ENCODE measurements at regions not wholly inside any gene's neighbourhood (a gene's known extent, or its start where the extent isn't known, plus 50 kb on each side); places are given as distances from the start of the nearest gene placed in this dataset.

DNA sequence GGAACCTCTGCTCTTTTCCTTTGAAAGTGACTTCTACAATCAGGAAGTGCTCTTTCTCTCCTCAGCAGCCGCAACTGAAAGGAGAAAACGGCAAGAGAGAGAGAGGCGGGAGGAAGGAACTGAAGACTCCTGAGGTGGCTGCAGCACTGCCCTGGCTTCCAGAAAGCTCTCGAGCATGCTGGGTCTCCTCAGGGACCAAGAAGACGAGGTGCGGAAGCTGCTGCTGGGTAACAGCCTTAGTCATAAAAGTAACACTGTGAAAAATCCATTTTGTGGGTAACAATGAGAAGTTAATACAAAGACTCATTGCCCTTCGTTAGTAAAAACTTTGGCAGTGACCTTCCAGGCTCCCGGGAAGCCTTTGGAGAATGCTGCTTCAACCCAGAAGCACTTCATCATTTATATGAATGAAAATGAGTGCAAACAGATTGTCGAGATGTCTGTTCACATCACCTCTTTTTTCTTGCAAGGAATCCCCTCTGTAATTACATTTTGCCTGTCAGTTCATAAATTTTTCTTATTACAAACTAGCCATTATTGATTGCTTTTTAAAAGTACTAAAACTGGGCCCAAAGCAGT lies 473.4 kb downstream of the SOX6 start:
- DNase-seq: no peak

DNA sequence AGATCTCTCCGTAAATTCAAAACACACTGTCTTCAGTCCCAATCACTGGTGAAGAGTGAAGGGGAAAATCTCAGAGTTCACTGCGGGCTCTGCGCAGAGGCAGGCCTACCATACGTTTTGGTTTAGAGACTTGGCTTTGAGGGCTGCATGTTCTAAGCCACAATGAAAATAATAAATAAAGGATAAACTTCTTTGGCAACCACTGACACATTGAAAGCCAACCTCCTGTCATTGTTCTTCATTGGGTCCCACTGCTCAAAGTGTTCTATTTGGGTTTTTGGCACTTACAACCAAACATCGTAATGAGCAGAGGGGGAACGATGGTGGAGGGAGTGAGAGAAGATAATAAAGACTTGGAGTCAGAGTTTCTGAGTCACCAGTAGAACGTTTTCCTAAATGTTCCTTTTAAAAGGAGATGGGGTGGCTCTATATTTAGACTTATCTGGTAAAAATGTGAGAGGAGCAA lies 472.9 kb downstream of the SOX6 start:
- no peak for DNase-seq

DNA sequence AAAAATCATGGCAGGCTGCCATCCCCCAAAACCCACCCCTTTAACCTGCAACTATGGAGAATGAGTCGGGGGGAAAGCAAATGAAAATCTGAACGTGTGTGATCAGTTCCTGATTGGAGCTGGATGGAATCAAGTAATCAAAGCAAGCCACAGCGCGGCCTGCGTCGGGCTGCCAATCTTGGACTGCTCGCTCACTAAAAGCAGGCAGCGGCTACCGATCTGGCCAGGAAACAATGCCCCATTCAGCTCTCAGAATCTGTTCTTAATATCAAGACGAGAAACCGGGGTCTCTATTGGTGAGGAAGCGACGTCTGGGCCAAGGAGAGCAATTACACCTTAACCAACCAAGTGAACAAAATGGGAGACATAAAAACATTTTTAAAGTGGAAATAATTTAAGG lies 472.2 kb downstream of the SOX6 start:
- DNase-seq: no peak

- DNase-seq: no peak
These were observed 471.4 kb downstream of the SOX6 start for GRCh38 chr11:15884777-15885540.

GRCh38 chr11:15885854-15886253 lies 470.5 kb downstream of the SOX6 start:
- no peak for DNase-seq

DNA sequence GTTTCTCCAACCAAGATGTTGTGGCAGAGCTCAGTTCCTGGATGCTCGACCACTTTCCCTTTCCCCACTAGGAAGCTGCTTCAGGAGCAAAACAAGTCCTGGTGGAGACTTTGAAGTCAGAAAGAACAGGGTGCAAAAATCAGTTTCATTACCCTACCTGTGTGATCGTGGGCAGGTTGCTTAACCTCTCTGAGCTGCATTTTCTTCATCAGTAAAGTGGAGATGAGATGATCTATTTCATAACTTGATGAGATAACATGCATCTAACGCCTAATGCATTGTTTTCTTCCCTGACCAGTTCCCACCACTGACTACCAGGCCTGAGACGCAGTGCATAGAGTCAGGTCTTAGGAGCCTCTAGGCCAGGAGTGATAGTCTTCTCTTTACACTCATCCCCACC lies 470.0 kb downstream of the SOX6 start:
- no peak for DNase-seq

DNA sequence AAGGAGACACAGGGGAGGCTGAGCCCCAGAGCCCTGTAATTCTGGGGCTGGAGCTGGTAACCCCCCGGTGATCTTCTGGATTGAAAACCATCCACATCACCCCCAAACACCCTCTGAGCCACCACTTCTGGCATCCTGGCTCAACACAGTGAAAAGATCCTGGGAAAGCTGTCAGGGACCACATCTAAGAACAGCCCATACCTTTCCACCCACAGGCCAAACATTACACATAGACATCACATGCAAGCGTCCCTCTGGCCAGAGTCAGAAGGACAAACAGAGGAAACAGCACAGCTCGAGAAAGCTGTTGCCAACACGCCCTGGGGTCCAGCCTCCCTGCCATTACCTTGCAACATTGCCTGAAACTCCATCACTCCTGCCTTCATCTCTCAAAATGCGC lies 469.5 kb downstream of the SOX6 start:
- DNase-seq: no peak

GRCh38 chr11:15888556-15889345 lies 467.6 kb downstream of the SOX6 start:
- DNase-seq: no peak

DNA sequence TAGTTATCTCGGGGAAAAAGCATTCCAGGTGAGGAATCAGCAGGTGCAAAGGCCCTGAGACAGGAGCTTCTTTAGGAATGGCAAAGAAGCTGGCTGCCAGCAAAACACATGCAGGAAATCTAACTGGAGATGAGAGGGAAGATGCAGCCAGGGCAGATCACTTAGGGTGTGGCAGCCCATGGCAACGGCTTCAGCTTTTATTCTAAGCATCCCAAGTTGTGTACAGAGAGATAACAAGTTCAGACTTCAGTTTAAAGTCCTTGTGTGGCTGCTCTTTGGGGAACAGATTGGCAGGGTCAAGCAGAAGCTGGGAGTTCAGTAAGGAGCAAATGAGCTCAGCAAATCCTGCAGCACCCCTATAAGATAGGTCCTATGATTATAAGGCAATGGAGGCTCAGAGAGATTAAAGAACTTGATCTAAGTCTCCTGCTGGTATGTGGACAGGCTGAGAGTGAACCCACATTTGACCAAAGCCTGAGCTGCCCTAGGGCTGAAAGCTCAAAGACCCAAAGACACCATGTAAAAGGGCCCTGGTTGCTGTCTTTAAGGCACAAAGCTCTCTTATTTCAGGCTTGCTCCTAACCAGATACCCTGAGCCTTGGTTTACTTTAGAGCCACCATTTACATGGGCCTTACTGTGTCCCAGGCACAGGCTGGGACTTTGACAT lies 466.8 kb downstream of the SOX6 start:
- DNase-seq: no peak

DNA sequence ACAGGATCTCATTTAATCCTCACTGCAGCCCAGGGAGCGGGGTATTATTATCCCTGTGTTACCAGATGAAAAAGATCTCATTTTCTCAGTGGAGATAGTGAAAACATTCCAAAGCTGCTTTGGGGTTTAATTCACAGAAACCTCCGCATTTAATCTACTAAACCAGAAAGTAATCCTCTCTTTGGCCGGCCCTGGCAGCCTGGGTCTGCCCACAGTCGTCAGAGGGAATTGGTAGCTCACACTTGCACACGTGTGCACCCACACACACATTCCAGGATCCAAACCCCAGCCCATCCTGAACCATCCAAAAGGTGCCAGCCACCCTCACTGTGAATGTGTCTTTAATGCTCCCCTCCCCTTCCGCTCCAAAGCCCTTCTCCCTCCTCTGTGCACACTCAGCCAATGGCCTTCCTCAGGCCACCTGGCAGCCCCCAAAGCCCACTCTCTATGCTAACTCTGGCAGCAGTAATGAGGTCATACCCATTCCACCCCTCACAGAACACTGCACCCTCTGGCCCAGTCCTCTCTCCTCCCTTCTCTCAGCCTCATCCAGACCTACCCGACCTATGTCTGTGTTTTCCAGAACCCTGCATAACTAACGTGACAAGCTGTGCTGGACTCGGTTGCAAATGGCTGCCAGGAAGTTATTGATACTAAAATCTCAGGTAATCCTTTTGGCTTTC lies 466.2 kb downstream of the SOX6 start:
- no peak for DNase-seq

GRCh38 chr11:15893080-15893492 lies 463.3 kb downstream of the SOX6 start:
- DNase-seq: no peak

DNA sequence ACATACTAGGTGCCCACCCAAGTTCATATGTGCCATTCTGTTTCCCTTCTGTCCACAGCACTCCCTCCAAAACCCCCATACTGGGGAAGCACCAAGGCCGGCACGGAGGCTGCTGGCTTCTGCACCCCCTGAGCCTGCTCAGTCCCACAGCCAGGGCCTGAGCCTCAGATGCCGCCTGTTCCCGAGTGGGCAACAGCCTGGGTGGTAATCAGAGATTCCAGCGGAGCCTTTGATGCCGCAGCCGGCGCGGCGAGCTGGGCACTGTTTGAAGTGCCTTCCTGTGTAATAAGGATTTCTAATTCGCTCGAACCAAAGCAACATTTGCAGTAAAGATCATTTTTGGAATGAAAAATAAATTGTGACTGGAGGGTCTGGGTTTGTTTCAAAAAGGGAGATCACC lies 460.3 kb downstream of the SOX6 start:
- no peak for DNase-seq

- DNase-seq: no peak
These were observed 459.8 kb downstream of the SOX6 start for GRCh38 chr11:15896530-15896929.

GRCh38 chr11:15897211-15897960 lies 459.0 kb downstream of the SOX6 start:
- DNase-seq: peak; percentile 75

- DNase-seq: no peak
These were observed 455.3 kb downstream of the SOX6 start for GRCh38 chr11:15901054-15901453.

- no peak for DNase-seq
These were observed 454.6 kb downstream of the SOX6 start for GRCh38 chr11:15901790-15902189.

DNA sequence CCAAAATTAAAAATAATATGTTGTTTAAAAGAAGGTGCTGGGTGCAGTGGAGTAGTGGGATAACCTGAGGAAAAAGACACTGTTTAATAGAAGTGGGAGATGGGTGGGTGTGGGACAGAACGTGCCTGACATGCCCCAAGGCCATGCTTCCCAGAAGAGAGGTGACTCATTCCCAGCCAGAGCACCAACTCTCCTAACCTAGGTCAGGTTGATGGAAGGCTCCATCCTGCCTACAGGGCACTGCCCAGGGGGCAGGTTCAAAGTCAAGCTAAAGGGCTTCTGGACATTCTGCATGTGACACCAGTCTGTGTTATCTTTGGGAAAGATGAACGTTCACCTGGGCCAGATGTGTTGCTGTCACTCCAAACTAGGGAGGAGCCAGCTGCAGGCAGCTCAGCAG lies 453.1 kb downstream of the SOX6 start:
- DNase-seq: no peak

GRCh38 chr11:15905366-15906104 lies 450.8 kb downstream of the SOX6 start:
- no peak for DNase-seq

GRCh38 chr11:15906481-15907035 lies 449.8 kb downstream of the SOX6 start:
- no peak for DNase-seq

DNA sequence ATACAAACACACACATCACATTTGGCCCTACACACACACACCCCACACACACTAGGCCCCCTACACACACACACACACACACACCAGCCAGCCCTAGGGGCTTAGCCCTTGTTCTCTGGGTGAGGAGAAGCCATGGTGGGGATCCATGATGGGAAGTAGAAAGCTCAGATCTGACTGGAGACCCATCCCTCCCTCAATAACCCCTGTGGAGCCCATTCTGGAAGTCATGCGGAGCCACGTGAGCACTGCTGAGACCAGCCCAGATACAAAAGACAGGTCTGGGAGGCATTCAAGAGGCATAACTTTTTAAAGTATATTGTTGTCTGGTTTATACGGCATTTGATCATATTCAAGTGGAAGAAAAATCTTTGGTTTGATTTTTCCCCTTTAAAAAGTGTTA lies 448.5 kb downstream of the SOX6 start:
- DNase-seq: no peak

Data from renal pelvis (tissue), 1 donor.